C4-2B (cell line): ENCODE measurements at regions not wholly inside any gene's neighbourhood (a gene's known extent, or its start where the extent isn't known, plus 50 kb on each side); places are given as distances from the start of the nearest gene placed in this dataset.

Experiments
- H3K27ac ChIP-seq: fragments of 450-650 bp; 2 replicates; pipeline ENCODE4 v1.5.1; 2017
- ZFX ChIP-seq: fragments of 450-650 bp; IDR thresholded peaks from 2 replicates; pipeline ENCODE4 v1.6.1; 2017
- TF ChIP-seq, protein P1 (sequence below): fragments of 450-650 bp; conservative IDR thresholded peaks from 2 replicates; pipeline ENCODE4 v1.5.1; 2017; ENCODE audit warnings: mild to moderate bottlenecking

DNA sequence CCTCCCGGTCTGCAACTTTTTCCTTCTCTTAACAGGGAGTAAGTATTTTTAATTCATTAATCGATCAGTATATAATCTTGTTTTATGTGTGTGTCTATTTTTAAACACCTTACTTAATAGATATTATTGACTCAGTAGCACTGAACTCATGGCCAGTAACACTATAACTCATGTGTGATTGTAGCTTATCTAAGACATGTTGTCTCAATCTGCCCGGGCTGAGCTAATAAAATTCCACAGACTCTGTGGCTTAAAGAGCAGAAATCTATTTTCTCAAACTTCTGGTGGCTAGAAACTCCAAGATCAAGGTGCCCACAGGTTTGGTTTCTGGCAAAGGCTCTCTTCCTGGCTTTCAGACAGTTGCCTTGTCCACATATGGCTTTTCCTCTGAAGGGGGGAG is 68.8 kb upstream of the TNFAIP3 start:
- H3K27ac ChIP-seq, result no peak overlapping the region
- TF ChIP-seq, protein P1, sequence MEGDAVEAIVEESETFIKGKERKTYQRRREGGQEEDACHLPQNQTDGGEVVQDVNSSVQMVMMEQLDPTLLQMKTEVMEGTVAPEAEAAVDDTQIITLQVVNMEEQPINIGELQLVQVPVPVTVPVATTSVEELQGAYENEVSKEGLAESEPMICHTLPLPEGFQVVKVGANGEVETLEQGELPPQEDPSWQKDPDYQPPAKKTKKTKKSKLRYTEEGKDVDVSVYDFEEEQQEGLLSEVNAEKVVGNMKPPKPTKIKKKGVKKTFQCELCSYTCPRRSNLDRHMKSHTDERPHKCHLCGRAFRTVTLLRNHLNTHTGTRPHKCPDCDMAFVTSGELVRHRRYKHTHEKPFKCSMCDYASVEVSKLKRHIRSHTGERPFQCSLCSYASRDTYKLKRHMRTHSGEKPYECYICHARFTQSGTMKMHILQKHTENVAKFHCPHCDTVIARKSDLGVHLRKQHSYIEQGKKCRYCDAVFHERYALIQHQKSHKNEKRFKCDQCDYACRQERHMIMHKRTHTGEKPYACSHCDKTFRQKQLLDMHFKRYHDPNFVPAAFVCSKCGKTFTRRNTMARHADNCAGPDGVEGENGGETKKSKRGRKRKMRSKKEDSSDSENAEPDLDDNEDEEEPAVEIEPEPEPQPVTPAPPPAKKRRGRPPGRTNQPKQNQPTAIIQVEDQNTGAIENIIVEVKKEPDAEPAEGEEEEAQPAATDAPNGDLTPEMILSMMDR, result no peak
- TF ChIP-seq ZFX, result no peak

DNA sequence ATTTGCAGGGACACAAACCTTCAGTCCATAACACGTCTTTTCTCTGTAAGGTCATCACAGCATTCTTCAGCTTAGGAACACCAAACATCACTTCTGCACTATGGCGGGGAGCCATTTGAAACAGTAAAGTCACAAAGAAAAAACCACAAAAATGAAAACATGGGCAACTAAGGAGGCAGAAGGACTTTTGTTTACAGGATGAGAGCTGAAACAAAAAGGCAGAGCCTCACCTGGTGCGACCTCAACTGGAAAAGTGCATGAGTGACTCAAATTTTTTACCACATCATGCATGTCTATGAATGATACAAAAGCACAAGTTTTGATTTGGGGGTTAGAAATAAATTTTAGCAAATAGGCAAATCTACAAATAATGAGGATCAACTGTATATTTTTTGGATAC is 68.2 kb upstream of the TNFAIP3 start:
- H3K27ac ChIP-seq, result no peak overlapping the region
- TF ChIP-seq, protein P1, result no peak
- no peak for TF ChIP-seq ZFX

DNA sequence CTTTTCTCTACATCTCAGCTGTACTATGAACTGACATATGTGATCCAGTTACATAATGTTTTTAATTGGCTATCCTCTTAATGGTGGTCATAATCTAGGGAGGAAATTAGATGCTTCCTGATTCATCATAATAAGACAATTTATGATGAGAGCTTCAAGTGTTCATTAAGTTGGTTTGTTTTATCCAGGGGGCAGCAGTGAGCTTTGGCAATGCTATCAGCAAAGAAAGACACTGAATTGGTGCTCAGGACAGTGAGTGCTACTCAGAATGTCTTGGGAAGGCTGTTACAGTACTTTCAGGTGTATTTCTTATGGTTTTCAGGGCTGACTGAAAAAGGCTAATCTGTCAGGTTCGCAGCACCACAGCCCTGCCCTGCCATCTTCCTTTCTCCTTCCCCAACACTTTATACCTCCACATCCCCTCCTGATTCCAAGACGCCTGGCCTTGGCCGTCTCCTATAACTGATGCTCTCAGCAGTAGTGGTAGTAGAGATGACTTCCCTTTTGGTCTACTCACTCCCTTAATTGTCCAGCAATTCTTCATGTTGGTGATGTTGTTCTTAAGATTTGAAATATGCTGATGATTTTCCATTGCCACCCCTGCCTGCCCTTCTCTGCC is 67.0 kb upstream of the TNFAIP3 start:
- H3K27ac ChIP-seq, result no peak overlapping the region

GRCh38 chr6:137800762-137801161 is 66.3 kb upstream of the TNFAIP3 start:
- TF ChIP-seq, protein P1, result no peak
- TF ChIP-seq ZFX, result no peak
- no peak overlapping the region for H3K27ac ChIP-seq

More for the DNA sequence above, 67.0 kb upstream of the TNFAIP3 start:
- no peak for TF ChIP-seq ZFX
- TF ChIP-seq, protein P1, result peak; percentile 76

GRCh38 chr6:137801352-137802114 is 65.5 kb upstream of the TNFAIP3 start:
- TF ChIP-seq, protein P1, result no peak
- TF ChIP-seq ZFX, result no peak
- no peak overlapping the region for H3K27ac ChIP-seq

DNA sequence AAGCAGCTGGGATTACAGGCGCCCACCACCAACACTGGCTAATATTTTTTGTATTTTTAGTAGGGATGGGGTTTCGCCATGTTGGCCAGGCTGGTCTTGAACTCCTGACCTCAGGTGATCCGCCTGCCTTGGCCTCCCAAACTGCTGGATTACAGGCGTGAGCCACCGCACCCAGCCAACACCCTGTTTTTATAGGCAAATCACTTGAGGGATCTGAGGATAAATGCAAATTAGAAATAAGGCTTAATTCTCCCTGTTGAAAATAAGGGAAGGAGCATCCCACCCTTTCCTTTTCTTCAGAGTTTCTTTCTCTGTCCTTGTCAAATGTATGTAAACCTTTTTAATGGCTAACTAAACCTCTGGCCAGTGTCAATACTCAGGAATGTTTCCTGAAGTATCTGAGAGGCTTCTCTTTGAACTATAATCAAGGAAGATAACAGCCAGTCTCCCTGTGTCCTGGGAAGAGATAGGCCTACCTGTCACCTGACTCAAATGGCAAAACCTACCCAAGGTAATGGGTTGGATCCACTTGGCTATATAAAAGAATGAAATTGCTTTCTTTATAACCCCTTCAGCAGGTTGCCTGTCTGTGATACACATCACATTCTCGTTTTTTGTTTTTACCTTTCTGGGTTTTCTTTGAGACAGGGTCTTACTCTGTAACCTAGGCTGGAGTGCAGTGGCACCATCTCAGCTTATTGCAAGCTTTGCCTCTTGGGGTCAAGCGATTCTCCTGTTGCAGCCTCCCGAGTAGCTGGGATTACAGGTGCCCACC is 64.5 kb upstream of the TNFAIP3 start:
- TF ChIP-seq, protein P1, result no peak
- TF ChIP-seq ZFX, result no peak
- no peak overlapping the region for H3K27ac ChIP-seq

DNA sequence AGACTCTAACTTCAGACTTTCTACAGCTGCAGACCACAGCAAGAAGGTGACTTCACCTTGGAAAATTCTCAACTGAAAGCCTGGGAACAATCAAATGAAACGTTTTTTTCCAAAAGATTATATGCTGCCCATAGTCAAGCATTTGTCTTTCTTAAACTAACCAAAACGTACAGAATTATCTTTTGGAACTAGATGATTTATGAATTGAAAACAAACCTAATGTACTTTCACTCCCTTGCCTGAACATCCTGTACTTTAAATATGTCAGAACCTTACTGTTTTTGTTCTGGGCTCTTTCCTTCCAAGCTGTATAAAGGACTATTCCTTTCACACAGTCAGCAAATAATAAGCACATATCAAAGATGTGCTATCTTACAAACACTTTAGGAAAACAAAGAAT is 62.4 kb upstream of the TNFAIP3 start:
- no peak overlapping the region for H3K27ac ChIP-seq
- TF ChIP-seq, protein P1, result no peak
- no peak for TF ChIP-seq ZFX
